Limb (tissue), 2 donors: ENCODE measurements at regions not wholly inside any gene's neighbourhood (a gene's known extent, or its start where the extent isn't known, plus 50 kb on each side); places are given as distances from the start of the nearest gene placed in this dataset.

Experiments
- DNase-seq, 2 donors: peaks; one replicate each; pipeline ENCODE4 v3.0.0-alpha.2; 2016; ENCODE audit errors: extremely low spot score in 2 of 2

DNA sequence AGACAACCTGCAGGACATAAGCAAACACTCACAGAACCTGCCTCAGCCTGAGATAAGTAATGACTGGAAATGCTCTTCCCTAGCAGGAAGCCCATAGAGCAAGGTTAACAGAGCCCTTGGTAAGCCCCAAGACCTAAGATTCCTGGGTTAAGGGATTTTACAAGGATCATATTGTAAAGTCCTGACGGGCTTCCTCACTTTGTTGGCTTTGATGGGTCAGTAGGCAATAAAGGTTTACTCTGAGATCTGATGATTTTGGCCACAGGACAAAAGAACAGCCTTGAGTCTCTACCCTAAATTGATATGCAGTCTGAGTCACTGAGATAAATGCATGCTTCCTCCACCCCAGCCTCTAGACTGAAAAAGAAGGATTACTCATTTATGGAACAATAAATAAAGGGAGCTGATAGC, 270.8 kb downstream of the HTR7 start:
- DNase-seq: no peak

DNA sequence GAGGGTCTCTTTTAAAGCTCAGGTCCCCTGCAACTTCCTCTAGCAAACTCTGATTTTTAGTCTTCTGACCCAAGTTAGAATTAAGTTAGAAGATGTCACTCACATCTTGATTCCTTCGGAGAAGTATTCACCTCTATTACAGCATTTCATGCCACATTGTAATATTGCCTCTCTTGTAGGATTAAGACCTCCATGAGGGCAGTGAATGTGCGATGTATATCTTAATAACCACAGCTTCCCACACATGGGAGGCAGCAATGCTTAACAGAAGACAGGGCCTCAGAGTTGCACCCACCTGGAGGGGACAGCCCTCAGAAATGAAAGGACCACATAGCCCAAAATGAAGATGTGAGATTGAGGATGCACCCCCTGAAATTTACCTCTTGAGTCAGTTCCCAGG, 270.3 kb downstream of the HTR7 start:
- no peak for DNase-seq

DNA sequence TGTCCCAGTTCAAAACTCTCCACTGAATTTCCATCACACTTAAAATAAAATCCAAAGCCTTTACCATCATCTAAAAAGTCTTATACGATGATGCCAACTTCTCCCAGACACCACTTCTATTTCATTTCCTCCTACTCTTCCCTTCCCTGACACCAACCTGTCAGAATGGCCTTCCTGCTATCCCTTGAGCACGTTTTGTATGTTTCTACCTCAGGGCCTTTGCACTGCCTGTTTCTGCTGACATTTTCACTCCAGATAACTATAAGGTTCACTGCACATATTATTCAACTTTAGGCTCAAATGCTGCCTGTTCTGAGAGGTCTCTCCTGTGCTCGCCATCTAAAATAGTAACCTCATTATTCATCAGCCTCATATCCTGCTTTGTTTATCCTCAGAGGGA, 269.6 kb downstream of the HTR7 start:
- no peak for DNase-seq

DNA sequence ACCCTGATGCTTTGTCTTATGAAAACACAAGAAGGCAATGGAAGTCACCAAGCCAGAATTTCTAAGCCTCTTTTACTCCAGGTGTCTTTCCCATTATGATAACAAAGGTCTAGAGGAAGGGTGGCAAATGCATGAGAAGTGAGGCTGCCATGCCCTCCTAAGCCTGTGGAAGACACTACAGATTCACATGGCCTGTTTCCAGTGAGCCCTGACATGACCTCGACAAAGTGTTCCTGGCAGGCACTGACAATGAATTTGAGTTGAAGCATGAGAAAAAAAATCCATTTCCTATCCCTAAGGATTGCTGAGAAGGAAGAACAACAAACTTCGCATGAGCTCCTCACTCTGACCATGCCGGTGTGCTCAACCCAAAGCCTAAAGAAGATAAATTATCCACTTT, 268.0 kb downstream of the HTR7 start:
- no peak for DNase-seq

DNA sequence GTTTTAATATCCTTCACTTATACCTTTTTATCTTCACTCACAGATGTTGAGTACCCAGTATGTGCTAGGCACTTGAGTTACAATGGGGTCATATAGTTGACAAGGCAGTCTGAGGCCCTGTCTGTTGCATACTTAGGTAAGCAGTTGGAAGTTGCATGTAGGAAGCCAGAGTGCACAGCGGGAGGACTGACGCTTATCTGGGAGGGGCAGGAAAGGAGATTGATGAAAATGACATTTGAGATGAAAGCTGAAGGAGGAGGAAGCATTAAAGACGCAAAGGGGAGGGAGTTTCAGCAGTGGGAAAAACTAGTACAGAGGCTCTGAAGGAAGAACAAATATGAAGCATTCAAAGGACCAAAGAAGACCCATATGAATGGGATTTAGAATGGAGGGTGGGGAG, 266.2 kb downstream of the HTR7 start:
- no peak for DNase-seq

DNA sequence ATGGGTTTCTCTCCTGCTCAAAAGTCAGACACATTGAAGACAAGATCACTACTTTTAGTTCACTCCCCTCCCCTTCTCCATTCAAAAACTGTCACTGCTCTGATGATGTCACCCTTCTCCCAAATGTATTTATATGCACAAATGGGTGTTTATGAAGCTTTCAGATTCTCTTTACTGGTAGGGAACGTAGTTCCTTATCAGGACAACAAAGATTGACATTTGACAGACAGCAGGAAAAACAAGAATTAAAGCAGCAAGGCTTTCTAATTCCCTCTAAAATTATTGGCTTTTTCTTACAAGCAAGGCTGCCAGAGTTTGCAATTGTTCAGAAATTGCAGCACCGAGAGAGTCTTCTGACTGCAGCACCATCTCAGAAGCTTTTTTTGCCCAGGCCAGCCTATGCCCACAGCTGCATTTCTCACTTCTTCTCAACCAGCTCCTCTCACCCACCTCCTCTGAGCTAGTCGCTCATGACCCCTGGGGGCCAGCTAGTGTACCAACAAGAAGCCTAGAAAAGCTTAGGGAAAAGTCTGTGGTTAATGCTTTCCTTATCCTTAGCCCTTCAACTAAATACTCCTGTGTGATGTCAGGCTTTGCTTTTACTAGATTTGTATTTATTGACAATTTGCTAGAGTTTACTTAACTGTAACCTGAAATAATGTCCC, 265.1 kb downstream of the HTR7 start:
- DNase-seq: peak; percentile 23 to 48

DNA sequence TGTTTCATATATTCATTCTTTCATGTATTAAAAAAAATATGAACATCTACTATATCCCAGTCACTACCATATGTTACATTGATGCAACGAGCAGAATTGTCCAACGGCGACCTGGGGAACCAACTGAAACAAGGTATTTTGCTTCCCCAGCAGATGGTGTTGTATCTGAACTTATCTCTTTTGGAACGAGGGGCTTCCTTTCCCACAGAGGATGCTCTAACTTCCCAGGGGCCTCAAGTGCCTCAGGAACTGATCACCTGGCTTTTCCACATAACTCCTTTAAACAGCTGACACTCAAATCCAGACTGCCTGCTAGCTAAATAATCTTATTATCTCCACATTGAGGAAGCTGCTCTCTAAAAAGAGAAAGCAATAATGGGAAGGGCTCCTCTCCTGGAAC, 259.3 kb downstream of the HTR7 start:
- DNase-seq: no peak

DNA sequence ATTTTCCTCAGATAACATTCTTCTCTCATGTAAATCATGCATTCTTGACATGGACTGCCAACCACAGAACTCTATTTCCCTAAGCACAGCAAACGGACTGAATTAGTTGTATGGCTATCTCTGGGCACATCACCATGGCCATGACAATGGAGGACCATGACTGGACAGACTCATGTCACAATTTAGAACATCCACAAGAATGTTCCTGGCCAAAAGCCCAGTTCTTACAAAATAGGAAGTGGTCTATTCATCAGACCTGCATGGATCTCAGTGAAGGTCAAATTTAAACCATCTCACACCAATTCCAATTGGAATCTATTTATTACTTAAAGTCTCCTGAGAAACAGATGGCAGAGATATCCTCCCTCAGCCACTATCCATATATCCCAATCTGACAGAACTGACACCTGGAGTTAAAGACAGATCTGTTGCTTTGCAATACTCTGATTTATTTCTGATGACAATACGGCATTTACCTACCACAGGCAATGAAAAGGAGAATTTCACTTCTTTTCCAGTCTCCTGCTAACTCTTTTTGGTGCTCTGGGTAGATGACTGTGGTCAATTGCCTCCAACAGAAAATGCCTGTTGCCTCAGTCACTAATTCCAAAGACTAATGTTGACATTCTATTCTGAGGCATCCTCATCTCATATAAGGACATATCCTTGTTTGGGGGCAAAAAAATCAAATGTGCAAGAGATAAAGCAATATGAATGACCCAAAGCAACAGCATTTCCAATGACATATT, 254.8 kb downstream of the HTR7 start:
- DNase-seq: no peak

DNA sequence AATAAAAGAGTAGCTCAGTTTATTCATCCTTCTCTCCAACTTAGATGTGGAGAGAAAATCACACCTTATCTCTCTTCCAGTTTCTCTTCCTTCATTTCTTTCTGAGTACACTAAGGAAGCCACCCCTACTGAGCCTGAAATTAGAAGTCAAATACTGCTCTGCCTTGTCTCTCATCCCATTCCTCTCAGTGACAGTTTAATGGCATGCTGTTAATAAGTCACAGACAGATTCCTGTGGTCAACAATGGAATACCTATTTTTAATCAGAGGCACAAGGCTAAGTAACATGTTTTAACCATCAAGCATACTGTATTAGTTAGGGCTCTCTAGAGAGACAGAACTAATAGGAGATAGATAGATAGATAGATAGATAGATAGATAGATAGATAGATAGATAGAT, 253.2 kb downstream of the HTR7 start:
- DNase-seq: no peak

DNA sequence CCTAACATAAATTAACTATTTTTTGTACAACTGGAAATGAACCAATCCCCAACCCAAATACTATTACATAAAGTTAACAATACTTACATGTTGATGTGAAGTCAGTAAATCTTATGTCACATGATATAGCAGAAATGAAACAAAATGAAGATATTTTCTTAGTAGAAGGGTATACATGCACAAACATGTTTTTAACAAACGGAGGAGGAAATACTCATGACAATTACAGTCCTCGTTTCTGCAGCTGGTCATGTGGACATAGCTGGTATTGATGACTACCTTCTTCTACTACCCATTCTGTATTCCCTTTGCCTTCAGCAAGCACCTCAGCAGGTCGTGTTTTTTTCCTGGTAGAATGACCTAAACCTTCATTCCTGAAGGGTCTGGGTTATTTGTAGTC, 252.3 kb downstream of the HTR7 start:
- no peak for DNase-seq

DNA sequence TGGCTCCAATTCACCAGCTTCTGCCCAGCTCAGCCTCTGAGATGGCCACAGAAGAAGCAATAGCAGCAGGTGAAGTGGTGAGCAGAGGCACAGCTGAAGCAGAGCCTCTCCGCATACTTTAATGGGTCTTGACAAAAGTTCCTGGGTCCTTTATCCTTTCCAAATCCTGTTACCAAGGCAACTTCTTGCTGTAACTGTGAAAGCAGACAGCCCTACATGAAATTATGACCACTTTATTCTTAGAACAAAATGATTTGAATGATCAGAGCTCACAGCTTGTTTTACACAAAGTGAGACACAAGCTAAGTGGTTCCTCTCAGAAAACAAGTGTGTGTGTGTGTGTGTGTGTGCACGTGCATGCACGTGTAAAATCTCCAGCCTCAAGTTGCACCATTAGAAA, 245.6 kb downstream of the HTR7 start:
- DNase-seq: no peak

DNA sequence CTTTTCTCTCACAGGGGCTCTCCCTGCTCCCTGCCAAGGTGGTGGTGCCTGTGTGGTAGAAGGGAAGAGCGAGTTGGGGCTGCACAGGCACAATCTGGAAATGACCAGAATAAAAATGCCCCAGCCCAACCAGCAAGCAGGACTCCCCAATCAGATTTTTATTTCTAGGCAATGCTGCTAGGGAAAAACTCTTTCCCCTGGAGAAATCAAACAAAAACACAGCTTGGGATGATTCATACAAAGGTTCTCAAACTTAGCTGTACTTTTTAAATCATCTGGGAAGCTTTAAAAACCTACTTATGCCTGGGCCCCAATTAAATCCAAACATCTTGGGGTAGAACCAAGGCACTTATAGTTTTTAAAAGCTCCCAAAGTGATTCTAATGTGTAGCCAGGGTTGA, 243.2 kb downstream of the HTR7 start:
- no peak for DNase-seq

DNA sequence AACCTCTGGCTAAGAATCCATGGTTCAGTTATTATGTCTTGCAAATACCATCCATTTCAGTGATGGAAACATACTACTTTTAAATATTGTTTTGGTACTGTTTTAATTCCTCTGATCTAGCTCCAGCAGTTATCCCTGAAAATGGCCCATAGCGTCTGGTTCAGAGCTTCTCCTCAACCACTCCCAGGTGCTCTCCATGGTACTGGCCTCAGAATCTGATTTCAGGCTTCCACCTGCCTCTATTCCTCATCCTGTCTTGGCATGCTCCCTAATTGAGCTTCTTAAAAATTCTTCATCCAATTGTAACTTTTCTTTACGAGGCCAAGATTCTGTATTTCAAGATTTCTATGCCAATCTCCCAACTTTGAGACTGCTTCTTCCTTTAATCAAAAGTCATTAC, 236.3 kb downstream of the HTR7 start:
- peak in 1 of 2 donors; percentile 29 for DNase-seq

DNA sequence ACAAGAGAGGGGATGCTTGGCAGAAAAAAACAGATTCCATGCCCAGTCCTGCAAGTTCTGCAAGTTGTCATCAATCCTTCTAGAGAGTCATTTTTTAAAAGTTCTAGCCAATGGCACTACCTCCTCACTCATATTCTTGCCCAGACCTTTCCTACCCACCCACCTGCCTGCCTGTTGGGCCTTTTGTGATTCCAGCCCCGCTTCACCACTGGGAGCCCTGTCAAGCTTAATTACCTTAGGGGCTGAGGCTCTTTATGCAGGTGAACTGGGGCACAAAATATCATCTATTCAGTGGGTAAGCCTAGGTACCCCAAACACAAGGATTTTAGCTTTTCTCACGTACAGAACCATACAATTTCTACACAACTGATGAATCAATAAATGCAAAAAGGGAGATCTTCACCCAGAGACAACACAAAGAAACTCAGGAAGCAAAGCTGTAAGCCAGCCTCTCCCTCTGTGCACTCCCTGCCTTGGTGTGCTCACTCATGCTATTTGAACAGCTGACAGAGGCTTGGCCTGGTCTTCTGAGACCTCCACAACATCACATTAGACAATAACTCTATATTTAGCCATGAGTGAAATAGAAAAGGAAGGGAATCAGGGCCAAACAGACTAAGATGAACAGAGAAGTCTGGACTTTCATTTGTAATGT, 222.6 kb downstream of the HTR7 start:
- DNase-seq: no peak

DNA sequence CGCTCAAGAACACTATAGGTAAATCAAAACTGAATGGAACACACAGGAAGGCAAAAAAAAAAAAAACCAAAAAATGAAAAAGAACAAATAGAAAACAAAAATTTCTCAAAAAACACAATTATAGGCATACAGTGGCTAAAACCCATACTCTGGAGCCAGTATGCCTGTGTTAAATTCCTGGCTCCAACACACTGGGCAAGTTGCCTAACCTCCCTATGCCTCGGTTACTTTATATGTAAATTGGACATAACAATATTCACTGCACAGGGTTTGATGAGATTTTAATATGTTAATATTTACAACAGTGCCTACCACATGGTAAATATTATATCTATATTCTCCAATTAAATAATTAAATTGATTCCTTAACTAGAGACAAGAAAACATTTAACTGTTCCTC, 217.1 kb downstream of the HTR7 start:
- DNase-seq: no peak

DNA sequence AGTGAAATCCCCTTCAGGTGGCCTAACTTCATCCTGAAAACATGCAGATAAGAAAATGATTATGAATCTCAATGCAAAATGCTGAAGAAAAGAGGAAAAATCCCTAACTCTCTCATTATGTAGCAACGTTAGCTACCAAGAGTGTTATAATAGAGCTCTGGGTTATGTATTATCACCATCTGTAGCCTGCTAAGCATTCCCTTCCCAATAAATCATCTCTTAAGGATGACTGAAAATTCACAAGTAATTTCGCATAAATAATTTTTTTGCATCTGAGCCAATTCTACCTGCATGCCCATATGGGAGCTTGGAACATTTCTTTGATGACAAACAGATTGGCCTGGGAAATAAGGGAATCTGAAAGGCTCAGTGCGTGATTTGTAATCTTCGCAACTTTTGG, 216.1 kb downstream of the HTR7 start:
- DNase-seq: no peak

DNA sequence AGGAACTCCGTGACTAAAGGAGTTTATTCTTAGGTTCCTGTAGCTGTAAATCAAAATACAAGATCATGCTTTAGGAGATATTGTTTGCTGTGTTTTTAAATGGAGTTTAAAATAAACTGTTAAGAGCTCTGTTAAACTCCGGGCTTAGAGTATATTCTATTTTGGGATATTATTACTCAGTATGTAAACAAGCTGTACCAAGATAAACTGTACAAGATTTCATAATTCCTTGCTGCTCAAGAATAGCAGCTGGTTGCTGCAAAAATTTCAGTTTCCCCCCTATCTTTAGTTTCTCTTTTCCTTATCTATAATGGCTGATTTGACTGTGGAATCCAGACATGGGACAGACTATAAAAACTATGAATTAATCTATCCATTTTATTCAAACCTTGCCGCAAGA, 215.7 kb downstream of the HTR7 start:
- DNase-seq: no peak

DNA sequence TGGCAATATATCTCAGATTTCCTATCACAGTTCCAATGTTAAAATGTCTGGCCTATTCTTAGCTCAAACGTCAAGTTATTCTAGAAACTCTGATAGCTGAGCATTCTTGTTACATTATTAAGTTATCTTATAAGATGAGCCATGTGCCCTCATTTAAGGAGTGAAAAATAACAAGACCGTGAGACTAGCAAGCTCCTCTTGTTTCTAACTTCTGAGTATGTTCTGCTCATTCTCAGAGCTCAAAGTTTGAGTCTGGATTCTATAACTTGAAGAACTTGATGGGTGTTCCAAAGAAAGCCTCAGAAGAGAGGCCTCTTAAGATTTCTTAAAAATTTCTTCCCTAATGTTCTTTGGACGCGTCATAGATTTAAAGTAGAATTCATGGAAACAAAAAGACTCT, 215.2 kb downstream of the HTR7 start:
- no peak for DNase-seq

DNA sequence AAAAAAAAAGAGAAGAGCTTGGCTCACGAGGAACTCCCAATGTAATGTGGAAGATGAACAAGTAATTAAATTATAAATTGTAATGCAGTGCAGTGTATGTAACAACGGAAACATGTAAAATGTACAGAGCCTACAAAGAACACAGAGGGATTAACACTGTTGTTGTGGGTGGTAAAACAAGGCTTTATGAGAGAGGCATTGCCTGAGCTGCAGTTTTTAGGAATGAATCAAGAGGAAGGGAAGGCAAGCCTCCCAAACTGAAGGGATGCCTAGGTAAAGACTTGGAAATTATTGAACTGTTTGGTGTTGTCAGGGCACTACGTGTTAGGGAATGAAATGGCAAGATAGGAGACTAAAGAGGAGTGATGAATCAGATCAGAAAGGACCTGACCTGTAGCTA, 213.7 kb downstream of the HTR7 start:
- no peak for DNase-seq

DNA sequence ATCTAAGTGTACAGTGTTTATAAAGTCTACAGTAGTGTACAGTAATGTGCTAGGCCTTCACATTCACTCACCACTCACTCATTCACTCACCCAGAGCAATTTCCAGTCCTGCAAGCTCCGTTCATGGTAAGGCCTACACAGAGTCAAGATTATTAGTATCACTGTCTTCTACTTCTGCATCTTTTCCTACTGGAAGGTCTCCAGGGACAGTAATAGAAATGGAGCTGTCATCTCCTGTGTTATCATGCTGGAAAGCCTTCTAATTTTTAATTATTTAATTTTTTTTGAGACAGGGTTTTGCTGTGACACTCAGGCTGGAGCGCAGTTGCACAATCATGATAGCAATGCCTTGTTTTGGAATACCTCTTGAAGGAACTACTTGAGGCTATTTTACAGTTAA, 207.0 kb downstream of the HTR7 start:
- no peak for DNase-seq

DNA sequence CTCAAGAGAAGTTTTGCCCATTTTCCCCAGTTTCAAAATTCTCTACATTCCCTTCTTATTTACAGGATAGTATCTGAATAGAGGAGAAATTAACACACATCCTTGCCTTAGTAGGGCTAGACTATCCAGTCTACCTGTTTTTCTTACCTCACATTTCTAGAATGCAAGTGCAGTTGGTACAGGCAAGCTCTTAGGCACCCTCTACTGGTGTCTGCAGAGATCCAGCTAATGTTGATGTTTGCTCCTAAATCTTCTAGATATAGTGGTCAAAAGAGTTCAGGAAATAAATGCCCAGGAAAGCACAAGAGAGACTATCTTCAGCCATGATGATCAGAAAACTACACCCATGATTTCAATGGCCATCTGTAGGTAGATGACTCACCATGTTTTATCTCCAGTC, 205.3 kb downstream of the HTR7 start:
- DNase-seq: no peak

DNA sequence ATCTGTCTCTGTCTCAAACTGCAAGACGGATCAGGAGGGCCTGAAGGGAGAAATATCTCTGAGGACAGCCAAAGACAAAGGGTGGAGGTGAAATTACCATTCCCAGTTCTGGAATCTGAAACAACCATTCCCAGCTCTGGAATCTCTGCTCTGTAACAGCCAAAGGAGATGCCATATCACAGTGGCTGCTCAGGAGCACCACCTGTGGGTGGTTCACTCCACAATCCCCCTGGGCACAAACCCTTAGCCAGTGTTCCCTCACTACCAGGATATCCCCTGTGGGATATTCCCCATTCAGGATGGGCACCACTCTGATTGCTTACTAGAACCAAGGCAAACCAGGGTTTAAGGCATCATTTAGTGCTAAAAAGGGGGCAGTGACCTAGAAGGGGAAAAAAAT, 199.0 kb downstream of the HTR7 start:
- no peak for DNase-seq
